ENCODE measurements at regions not wholly inside any gene's neighbourhood (a gene's known extent, or its start where the extent isn't known, plus 50 kb on each side); places are given as distances from the start of the nearest gene placed in this dataset.

- Mint-ChIP-seq H3K36me3 (no peaks in the 10 kb centered on the region), H3K4me3 (no peak overlapping the region), H3K9me3 (no peaks in the 10 kb centered on the region), H3K27me3 (no peaks in the 10 kb centered on the region), H3K27ac (no peak overlapping the region), H3K4me1 (no peaks in the 10 kb centered on the region)
- DNase-seq, result no peak
Observed at GRCh38 chr5:90185897-90186468, 223.6 kb downstream of the CETN3 start.

DNA sequence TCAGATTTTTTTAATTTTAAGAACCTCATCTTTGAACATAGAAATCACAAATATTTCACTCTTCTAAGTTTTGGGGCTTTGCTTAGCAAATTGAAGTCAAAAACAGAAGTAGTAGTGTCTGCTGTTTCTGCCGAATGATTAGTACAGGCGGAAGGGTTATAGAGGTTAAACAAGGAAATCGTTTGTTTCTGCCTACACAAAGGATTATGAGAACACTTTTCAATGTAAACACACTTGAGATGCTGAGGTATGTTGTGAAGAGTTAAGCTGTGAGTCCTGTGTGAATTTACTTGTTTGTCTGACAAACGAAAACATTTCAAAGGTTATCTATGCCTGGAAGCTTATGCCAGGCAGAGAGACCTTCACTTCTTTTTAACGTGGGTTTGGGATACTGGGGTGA, 224.8 kb downstream of the CETN3 start:
- Mint-ChIP-seq H3K4me3 (no peak overlapping the region), H3K4me1 (no peaks in the 10 kb centered on the region), H3K36me3 (no peaks in the 10 kb centered on the region), H3K9me3 (no peaks in the 10 kb centered on the region), H3K27me3 (no peaks in the 10 kb centered on the region), H3K27ac (no peak overlapping the region)
- no peak for DNase-seq

DNA sequence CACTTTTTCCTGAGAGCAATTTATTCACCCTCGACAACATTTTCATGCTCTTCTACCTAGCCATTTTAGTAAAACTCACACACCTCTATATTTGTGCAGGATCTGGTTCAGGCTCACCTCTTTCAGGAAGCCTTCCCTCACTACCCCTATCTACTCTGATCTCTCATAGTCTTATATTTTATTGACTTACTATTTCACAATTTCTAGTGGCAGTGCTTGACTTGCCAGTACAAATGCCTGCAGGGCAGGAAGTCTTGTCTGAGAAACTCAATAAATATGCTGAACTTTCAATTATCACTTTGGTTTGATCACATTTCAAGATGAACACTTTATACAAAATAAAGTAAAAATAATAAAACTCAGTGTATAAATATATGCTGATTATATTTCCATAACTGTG, 226.8 kb downstream of the CETN3 start:
- Mint-ChIP-seq H3K27ac (no peak overlapping the region), H3K27me3 (no peaks in the 10 kb centered on the region), H3K4me3 (no peak overlapping the region), H3K9me3 (no peaks in the 10 kb centered on the region), H3K4me1 (no peaks in the 10 kb centered on the region), H3K36me3 (no peaks in the 10 kb centered on the region)
- no peak for DNase-seq

GRCh38 chr5:90174236-90174635, 235.3 kb downstream of the CETN3 start:
- Mint-ChIP-seq H3K27ac (no peak overlapping the region), H3K36me3 (no peaks in the 10 kb centered on the region), H3K9me3 (peaks cover 15% of the 10 kb centered on the region), H3K27me3 (no peaks in the 10 kb centered on the region), H3K4me1 (no peaks in the 10 kb centered on the region), H3K4me3 (no peak overlapping the region)
- DNase-seq, result no peak

GRCh38 chr5:90173299-90174030, 236.1 kb downstream of the CETN3 start:
- Mint-ChIP-seq H3K27ac (no peak overlapping the region), H3K4me1 (no peaks in the 10 kb centered on the region), H3K4me3 (no peak overlapping the region), H3K36me3 (no peaks in the 10 kb centered on the region), H3K9me3 (peaks cover 15% of the 10 kb centered on the region), H3K27me3 (no peaks in the 10 kb centered on the region)
- DNase-seq, result no peak

DNA sequence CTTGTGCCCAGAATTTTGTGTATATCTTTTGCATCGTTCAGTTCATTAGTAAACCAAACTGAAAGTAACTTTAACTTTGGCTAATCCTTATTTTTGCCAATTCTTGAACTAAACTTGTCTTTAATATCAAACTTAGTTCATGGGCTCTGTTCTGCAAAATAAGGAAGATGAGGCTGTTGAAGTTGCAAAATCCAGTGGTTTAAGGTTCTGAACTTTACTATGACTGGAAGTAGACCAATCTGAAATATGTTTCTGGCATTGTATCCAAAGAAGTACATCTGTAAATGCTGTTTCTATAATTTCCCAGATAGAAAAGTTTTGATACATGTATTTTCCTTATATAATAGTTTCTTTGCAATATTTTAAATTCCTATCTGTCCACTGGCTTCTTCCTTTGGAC, 238.1 kb downstream of the CETN3 start:
- Mint-ChIP-seq H3K27ac (no peak overlapping the region), H3K36me3 (no peaks in the 10 kb centered on the region), H3K4me3 (no peak overlapping the region), H3K4me1 (no peaks in the 10 kb centered on the region), H3K9me3 (peaks cover 10% of the 10 kb centered on the region), H3K27me3 (no peaks in the 10 kb centered on the region)
- no peak for DNase-seq

DNA sequence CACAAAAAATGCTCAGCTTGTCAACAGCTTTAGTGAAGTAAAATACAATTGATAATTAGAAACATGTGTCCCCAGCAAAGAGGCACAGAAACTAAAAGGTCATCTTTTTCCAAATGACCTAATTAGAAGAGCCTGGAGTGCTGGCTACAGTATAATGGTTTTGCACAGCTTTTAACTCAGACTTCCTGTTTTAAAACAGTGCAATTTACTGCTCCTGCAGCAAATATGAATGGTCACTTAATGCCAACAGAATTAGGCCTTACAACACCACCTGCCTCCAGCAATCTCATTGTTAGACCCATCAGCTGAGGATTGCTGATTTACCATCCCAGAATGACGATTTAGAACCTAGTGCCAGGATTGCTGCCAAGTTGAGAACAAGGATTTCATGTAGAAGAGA, 239.3 kb downstream of the CETN3 start:
- no peaks in the 10 kb centered on the region for H3K4me1 Mint-ChIP-seq
- H3K4me3 Mint-ChIP-seq, result no peak overlapping the region
- H3K27me3 Mint-ChIP-seq, result no peaks in the 10 kb centered on the region
- no peaks in the 10 kb centered on the region for H3K36me3 Mint-ChIP-seq
- H3K9me3 Mint-ChIP-seq, result no peaks in the 10 kb centered on the region
- no peak overlapping the region for H3K27ac Mint-ChIP-seq
- no peak for DNase-seq

GRCh38 chr5:90169078-90169477, 240.5 kb downstream of the CETN3 start:
- no peaks in the 10 kb centered on the region for H3K27me3 Mint-ChIP-seq
- H3K9me3 Mint-ChIP-seq, result no peaks in the 10 kb centered on the region
- DNase-seq, result no peak
- no peak overlapping the region for H3K27ac Mint-ChIP-seq
- H3K4me3 Mint-ChIP-seq, result no peak overlapping the region
- H3K36me3 Mint-ChIP-seq, result no peaks in the 10 kb centered on the region
- no peaks in the 10 kb centered on the region for H3K4me1 Mint-ChIP-seq

- no peak for DNase-seq
- H3K27ac Mint-ChIP-seq, result no peak overlapping the region
- no peak overlapping the region for H3K4me3 Mint-ChIP-seq
- no peaks in the 10 kb centered on the region for H3K9me3 Mint-ChIP-seq
- no peaks in the 10 kb centered on the region for H3K27me3 Mint-ChIP-seq
- no peaks in the 10 kb centered on the region for H3K36me3 Mint-ChIP-seq
- no peaks in the 10 kb centered on the region for H3K4me1 Mint-ChIP-seq
Observed at GRCh38 chr5:90168399-90168798, 241.2 kb downstream of the CETN3 start.

DNA sequence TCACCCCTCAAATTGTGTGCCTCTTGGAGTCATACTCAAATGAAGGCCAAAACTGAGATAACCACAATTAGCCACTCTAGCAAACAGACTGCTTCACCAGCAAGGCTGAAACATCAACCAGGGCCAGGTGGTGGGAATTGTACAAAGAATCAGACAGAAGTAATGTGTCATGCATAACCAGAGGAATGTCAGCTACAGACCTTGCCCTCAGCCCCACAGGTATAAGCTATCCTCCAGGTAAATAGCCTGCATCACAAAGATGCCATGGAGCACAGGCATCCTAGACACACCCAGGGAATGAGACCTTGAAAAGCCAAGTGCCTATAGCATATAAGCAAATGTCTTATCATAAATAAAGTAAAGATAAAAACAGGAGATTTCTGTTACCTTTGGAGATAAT, 242.7 kb downstream of the CETN3 start:
- Mint-ChIP-seq H3K27ac (no peak overlapping the region), H3K27me3 (no peaks in the 10 kb centered on the region), H3K36me3 (no peaks in the 10 kb centered on the region), H3K4me3 (no peak overlapping the region), H3K9me3 (no peaks in the 10 kb centered on the region), H3K4me1 (no peaks in the 10 kb centered on the region)
- no peak for DNase-seq

- DNase-seq, result no peak
- Mint-ChIP-seq H3K27me3 (no peaks in the 10 kb centered on the region), H3K27ac (no peak overlapping the region), H3K4me3 (no peak overlapping the region), H3K4me1 (no peaks in the 10 kb centered on the region), H3K36me3 (no peaks in the 10 kb centered on the region), H3K9me3 (no peaks in the 10 kb centered on the region)
Observed at GRCh38 chr5:90162324-90162723, 247.2 kb downstream of the CETN3 start.

- Mint-ChIP-seq H3K27me3 (no peaks in the 10 kb centered on the region), H3K36me3 (no peaks in the 10 kb centered on the region), H3K27ac (no peak overlapping the region), H3K4me1 (no peaks in the 10 kb centered on the region), H3K4me3 (no peak overlapping the region), H3K9me3 (no peaks in the 10 kb centered on the region)
- DNase-seq, result peak; percentile 3
Observed at GRCh38 chr5:90161414-90161813, 248.1 kb downstream of the CETN3 start.

- Mint-ChIP-seq H3K4me1 (no peaks in the 10 kb centered on the region), H3K27me3 (no peaks in the 10 kb centered on the region), H3K9me3 (peaks cover 1% of the 10 kb centered on the region), H3K36me3 (no peaks in the 10 kb centered on the region), H3K27ac (no peak overlapping the region), H3K4me3 (no peak overlapping the region)
- DNase-seq, result no peak
Observed at GRCh38 chr5:90158131-90158530, 251.4 kb downstream of the CETN3 start.

DNA sequence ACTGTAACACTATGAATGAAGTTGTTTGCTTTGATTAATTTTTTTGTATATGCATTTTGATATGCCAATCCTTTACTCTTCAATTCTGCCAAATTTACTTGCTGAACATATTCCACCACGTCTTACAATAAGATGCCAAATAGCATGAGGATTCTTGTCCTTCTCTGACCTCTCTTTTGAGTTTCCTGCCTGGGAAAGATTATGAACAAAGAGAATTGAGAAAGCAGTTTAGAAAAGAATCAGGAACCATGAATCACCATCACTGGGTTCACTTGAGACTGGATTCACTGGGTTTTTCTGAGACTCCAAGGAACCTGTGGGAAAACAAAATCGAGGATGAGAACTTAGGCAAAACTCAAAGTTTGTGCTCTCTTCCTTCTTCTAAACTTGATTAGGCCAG, 256.5 kb downstream of the CETN3 start:
- Mint-ChIP-seq H3K27me3 (no peaks in the 10 kb centered on the region), H3K9me3 (peaks cover 1% of the 10 kb centered on the region), H3K4me3 (no peak overlapping the region), H3K4me1 (no peaks in the 10 kb centered on the region), H3K36me3 (no peaks in the 10 kb centered on the region), H3K27ac (no peak overlapping the region)
- DNase-seq, result no peak

GRCh38 chr5:90144625-90145327, 264.8 kb downstream of the CETN3 start:
- no peaks in the 10 kb centered on the region for H3K4me1 Mint-ChIP-seq
- H3K27ac Mint-ChIP-seq, result no peak overlapping the region
- H3K4me3 Mint-ChIP-seq, result no peak overlapping the region
- H3K36me3 Mint-ChIP-seq, result no peaks in the 10 kb centered on the region
- DNase-seq, result no peak
- peaks cover 1% of the 10 kb centered on the region for H3K9me3 Mint-ChIP-seq
- H3K27me3 Mint-ChIP-seq, result no peaks in the 10 kb centered on the region

- Mint-ChIP-seq H3K36me3 (no peaks in the 10 kb centered on the region), H3K27ac (no peak overlapping the region), H3K4me1 (no peaks in the 10 kb centered on the region), H3K9me3 (peaks cover 1% of the 10 kb centered on the region), H3K4me3 (no peak overlapping the region), H3K27me3 (no peaks in the 10 kb centered on the region)
- no peak for DNase-seq
Observed at GRCh38 chr5:90142541-90142940, 267.0 kb downstream of the CETN3 start.
